ENCODE measurements at regions not wholly inside any gene's neighbourhood (a gene's known extent, or its start where the extent isn't known, plus 50 kb on each side); places are given as distances from the start of the nearest gene placed in this dataset.

DNA sequence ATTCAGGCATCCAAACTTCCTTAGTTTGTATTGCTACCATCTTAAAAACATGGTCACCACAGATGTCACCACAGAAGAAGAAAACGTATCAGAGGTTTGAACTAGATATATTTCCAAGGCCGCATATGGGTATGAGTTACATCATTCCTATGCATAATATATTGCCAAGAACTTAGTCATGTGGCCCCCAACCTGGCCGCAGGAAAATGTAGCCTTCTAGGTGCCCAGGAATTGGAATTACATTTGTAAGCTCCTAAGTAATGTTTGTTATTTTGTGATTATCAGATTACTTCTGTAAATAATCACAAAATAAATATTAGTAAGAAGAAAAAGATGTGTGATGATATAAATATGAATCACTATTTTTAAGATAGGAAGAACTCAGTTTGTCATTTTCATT is 351.4 kb downstream of the ISL1 start (continued):
- TF ChIP-seq ZNF114 (CRISPR knock-in tag; IDR thresholded peaks at IDR 0.05), result no peak

DNA sequence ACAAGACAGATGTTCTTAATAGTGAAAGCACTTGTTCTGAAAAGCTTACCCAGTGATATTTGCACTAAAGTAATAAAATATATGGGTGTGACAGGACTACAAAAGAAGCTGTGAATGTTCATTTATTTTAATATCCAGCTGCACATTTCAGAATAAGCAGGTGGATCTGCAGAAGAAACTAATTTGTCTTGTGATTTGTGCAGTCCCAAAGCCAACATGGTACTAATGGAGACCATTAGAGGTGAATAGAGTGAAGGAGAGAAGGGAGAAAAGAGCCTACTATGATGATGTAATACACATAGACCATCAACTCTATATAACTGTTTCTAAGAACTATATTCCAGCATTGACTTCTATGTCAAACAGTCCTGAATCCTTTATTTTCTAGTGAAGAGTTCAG is 362.8 kb downstream of the ISL1 start:
- no peak overlapping the region for H3K27ac ChIP-seq (ENCODE audit: low read depth)
- H3K27me3 ChIP-seq (ENCODE audit: insufficient read depth), result no peaks in the 10 kb centered on the region
- H3K36me3 Mint-ChIP-seq (ENCODE audit: low read depth), result no peaks in the 10 kb centered on the region
- H3K9me3 Mint-ChIP-seq, result peaks cover 4% of the 10 kb centered on the region; the same call in 1 of the 3 replicates
- no peak overlapping the region for H3K4me3 ChIP-seq
- H3K79me2 ChIP-seq (replicated peaks; ENCODE audit: insufficient read depth), result no peaks in the 10 kb centered on the region
- no peaks in the 10 kb centered on the region for H3K36me3 ChIP-seq (ENCODE audit: insufficient read depth)
- TF ChIP-seq JUNB (IDR thresholded peaks at IDR 0.05; ENCODE audit: unreplicated experiment), result no peak
- TF ChIP-seq ZNF462 (CRISPR knock-in tag; IDR thresholded peaks at IDR 0.05), result no peak
- TF ChIP-seq ZNF331 (CRISPR knock-in tag; IDR thresholded peaks at IDR 0.05; ENCODE audit: low read depth), result no peak
- TF ChIP-seq NANOG (IDR thresholded peaks at IDR 0.05; ENCODE audit: borderline replicate concordance), result no peak
- TF ChIP-seq POLR2AphosphoS5 (IDR thresholded peaks at IDR 0.05; ENCODE audit: low read depth), result no peak
- TF ChIP-seq STAT1 (IDR thresholded peaks at IDR 0.05; ENCODE audit: unreplicated experiment), result no peak
- no peak for TF ChIP-seq CREB1 (CRISPR knock-in tag; IDR thresholded peaks at IDR 0.05; ENCODE audit: low read depth)
- TF ChIP-seq ETS1 (IDR thresholded peaks at IDR 0.05), result no peak
- TF ChIP-seq CTCF (conservative IDR thresholded peaks at IDR 0.05; ENCODE audit: low read depth in 2 of 2), result no peak
- no peak for TF ChIP-seq ZNF114 (CRISPR knock-in tag; IDR thresholded peaks at IDR 0.05)
- TF ChIP-seq EZH2 (IDR thresholded peaks at IDR 0.05; ENCODE audit: low read depth, unreplicated experiment), result no peak
- TF ChIP-seq EZH2phosphoT487 (IDR thresholded peaks at IDR 0.05; ENCODE audit: unreplicated experiment), result no peak
- no peak for TF ChIP-seq REST (IDR thresholded peaks at IDR 0.05; ENCODE audit: unreplicated experiment)
- H3K4me3 Mint-ChIP-seq, result no peak overlapping the region
- H3K9me2 ChIP-seq (ENCODE audit: insufficient read depth), result no peaks in the 10 kb centered on the region; the same call in 1 of the 2 replicates
- no peaks in the 10 kb centered on the region for H3K4me1 ChIP-seq (ENCODE audit: insufficient read depth)
- H3F3A ChIP-seq (replicated peaks; ENCODE audit: low read depth), result no peaks in the 10 kb centered on the region
- no peak overlapping the region for H2AFZ ChIP-seq
- H4K20me1 ChIP-seq (replicated peaks; ENCODE audit: insufficient read depth), result no peaks in the 10 kb centered on the region
- no peak for DNase-seq (ENCODE audit: low spot score)
- H3K27ac Mint-ChIP-seq, result no peak overlapping the region
- no peaks in the 10 kb centered on the region for H3K4me1 Mint-ChIP-seq
- no peak for ATAC-seq
- H3K4me2 ChIP-seq, result no peak overlapping the region
- H3K27me3 Mint-ChIP-seq (ENCODE audit: insufficient read depth, low read depth, poor library complexity), result peaks cover 3% of the 10 kb centered on the region
